MM.1S (cell line): ENCODE measurements at regions not wholly inside any gene's neighbourhood (a gene's known extent, or its start where the extent isn't known, plus 50 kb on each side); places are given as distances from the start of the nearest gene placed in this dataset.
"Not testable (repeated sequence)": the region's sequence is repeated elsewhere in the genome, so short reads cannot be mapped to it uniquely, and the experiment has no call there.

Experiments used
- EZH2 ChIP-seq: fragments of 300-600 bp; sonication (generic); optimal IDR thresholded peaks from 2 replicates; pipeline ENCODE3; 2017; ENCODE audit warnings: low read depth, mild to moderate bottlenecking, antibody characterized with exemption, low read length, mixed read lengths
- TF ChIP-seq, protein P1 (sequence below): fragments of 300-600 bp; sonication (generic); IDR thresholded peaks from 2 replicates; pipeline ENCODE4 v1.5.1; 2016; ENCODE audit warnings: antibody characterized with exemption, low read length, mixed read lengths

DNA sequence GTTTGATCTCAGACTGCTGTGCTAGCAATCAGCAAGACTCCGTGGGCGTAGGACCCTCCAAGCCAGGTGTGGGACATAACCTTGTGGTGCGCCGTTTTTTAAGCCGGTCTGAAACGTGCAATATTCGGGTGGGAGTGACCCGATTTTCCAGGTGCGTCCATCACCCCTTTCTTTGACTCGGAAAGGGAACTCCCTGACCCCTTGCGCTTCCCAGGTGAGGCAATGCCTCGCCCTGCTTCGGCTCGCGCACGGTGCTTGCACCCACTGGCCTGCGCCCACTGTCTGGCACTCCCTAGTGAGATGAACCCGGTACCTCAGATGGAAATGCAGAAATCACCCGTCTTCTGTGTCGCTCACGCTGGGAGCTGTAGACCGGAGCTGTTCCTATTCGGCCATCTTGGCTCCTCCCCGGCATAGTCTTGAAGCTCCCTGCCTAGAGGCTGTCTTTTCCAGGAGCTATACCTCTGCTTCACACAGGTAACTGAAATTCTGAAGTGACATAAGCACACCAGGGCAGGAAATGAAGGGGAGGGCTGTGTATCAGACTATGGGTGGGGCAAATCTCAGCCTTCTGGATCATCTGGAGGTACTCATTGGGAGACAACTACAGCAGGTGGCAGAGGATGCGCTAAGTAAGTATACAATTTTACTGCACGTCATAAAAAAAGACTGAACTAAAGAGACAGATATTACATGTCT is 252.1 kb upstream of the POT1 start:
- TF ChIP-seq, protein P1, sequence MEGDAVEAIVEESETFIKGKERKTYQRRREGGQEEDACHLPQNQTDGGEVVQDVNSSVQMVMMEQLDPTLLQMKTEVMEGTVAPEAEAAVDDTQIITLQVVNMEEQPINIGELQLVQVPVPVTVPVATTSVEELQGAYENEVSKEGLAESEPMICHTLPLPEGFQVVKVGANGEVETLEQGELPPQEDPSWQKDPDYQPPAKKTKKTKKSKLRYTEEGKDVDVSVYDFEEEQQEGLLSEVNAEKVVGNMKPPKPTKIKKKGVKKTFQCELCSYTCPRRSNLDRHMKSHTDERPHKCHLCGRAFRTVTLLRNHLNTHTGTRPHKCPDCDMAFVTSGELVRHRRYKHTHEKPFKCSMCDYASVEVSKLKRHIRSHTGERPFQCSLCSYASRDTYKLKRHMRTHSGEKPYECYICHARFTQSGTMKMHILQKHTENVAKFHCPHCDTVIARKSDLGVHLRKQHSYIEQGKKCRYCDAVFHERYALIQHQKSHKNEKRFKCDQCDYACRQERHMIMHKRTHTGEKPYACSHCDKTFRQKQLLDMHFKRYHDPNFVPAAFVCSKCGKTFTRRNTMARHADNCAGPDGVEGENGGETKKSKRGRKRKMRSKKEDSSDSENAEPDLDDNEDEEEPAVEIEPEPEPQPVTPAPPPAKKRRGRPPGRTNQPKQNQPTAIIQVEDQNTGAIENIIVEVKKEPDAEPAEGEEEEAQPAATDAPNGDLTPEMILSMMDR, result not testable (repeated sequence)
- not testable (repeated sequence) for TF ChIP-seq EZH2
